Gastrocnemius medialis (tissue), 4 donors: ENCODE measurements at regions not wholly inside any gene's neighbourhood (a gene's known extent, or its start where the extent isn't known, plus 50 kb on each side); places are given as distances from the start of the nearest gene placed in this dataset.

Experiments used
- ATAC-seq, 2 donors: fragments of 150-250 bp; one replicate each; pipeline ENCODE4 v1.9.1; 2016
- DNase-seq, 2 donors: peaks; one replicate each; pipeline ENCODE4 v3.0.0-alpha.2; 2019
- H3K27ac ChIP-seq, 4 donors: fragments of 200-600 bp; sonication (generic); 1 replicate in 1 of 4; 2 replicates in 3 of 4; pipeline ENCODE4 v1.5.1; 2016 to 2018; ENCODE audit warnings: mild to moderate bottlenecking in 2 of 4, moderate library complexity in 1 of 4
- H3K27me3 ChIP-seq, 3 donors: fragments of 200-600 bp; sonication (generic) in 2 of 3; 1 replicate in 1 of 3; 2 replicates in 2 of 3; pipeline versions ENCODE4 v1.5.1 to v1.6.0; 2016 to 2019; ENCODE audit warnings: mild to moderate bottlenecking in 1 of 3, moderate library complexity in 1 of 3
- H3K36me3 ChIP-seq, 2 donors: fragments of 200-600 bp; sonication (generic) in 1 of 2; one replicate each; pipeline ENCODE4 v1.5.1; 2017 to 2018
- H3K4me1 ChIP-seq, 2 donors: fragments of 200-600 bp; sonication (generic) in 1 of 2; one replicate each; pipeline ENCODE4 v1.5.1; 2016 to 2017; ENCODE audit warnings: mild to moderate bottlenecking in 2 of 2
- H3K4me3 ChIP-seq, 4 donors: fragments of 200-600 bp; sonication (generic) in 3 of 4; 1 replicate in 1 of 4; 2 replicates in 3 of 4; pipeline ENCODE4 v1.5.1; 2016 to 2019; ENCODE audit warnings: mild to moderate bottlenecking in 2 of 4
- H3K9me3 ChIP-seq, 3 donors: fragments of 200-600 bp; sonication (generic) in 2 of 3; 1 replicate in 1 of 3; 2 replicates in 2 of 3; pipeline ENCODE4 v1.5.1; 2016 to 2019
- POLR2A ChIP-seq, 2 donors: fragments of 450-650 bp; IDR thresholded peaks; one replicate each; pipeline ENCODE4 v1.6.1; 2017; ENCODE audit warnings: antibody characterized with exemption in 2 of 2, mild to moderate bottlenecking in 2 of 2, moderate library complexity in 2 of 2
- in situ Hi-C, 4 donors: fragments of 200-750 bp; cut with MboI; loops; one replicate each; pipeline versions ENCODE4 v1.15.0 to v1.8.0; 2017; ENCODE audit warnings: low sequenced_read_pairs in 4 of 4
- intact Hi-C: fragments of 100-400 bp; cut with DNase I; formaldehyde crosslinking; loops from one replicate; pipeline ENCODE4 v1.15.1; 2023; ENCODE audit warnings: low total_unique reads
- TF ChIP-seq, protein P1 (sequence below), 5 experiments: fragments of 450-650 bp in 3 of 5; fragments of 200-600 bp in 2 of 5; sonication (generic) in 2 of 5; IDR thresholded peaks in 4 of 5; conservative IDR thresholded peaks in 1 of 5; 1 replicate in 4 of 5; 2 replicates in 1 of 5; pipeline ENCODE4 v1.5.1; 2016 to 2019; ENCODE audit warnings: antibody characterized with exemption in 5 of 5, mild to moderate bottlenecking in 3 of 5, moderate library complexity in 3 of 5

DNA sequence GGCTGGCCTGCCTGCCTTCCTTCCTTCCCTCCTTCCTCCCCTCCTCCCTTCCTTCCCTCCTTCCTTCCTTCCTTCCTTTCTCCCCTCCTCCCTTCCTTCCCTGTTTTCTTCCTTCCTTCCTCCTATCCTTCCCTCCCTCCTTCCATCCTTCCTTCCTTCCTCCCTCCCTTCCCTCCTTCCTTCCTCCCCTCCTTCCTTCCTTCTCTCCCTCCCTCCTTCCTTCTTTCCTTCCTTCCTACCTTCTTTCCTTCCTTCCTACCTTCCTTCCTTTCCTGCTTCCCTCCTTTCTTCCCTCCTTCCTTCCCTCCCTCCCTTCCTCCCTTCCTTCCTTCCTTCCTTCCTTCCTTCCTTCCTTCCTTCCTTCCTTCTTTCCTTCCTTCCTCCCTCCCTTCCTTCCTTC lies 70.1 kb upstream of the PTGFR start:
- Histone ChIP-seq H3K4me3 (no peak overlapping the region), H3K27ac (no peak overlapping the region), H3K36me3 (no peaks in the 10 kb centered on the region), H3K27me3 (no peaks in the 10 kb centered on the region), H3K4me1 (no peaks in the 10 kb centered on the region), H3K9me3 (no peaks in the 10 kb centered on the region)
- TF ChIP-seq, protein P1, sequence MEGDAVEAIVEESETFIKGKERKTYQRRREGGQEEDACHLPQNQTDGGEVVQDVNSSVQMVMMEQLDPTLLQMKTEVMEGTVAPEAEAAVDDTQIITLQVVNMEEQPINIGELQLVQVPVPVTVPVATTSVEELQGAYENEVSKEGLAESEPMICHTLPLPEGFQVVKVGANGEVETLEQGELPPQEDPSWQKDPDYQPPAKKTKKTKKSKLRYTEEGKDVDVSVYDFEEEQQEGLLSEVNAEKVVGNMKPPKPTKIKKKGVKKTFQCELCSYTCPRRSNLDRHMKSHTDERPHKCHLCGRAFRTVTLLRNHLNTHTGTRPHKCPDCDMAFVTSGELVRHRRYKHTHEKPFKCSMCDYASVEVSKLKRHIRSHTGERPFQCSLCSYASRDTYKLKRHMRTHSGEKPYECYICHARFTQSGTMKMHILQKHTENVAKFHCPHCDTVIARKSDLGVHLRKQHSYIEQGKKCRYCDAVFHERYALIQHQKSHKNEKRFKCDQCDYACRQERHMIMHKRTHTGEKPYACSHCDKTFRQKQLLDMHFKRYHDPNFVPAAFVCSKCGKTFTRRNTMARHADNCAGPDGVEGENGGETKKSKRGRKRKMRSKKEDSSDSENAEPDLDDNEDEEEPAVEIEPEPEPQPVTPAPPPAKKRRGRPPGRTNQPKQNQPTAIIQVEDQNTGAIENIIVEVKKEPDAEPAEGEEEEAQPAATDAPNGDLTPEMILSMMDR (IDR thresholded peaks at IDR 0.05 in 4 of 5, conservative IDR thresholded peaks at IDR 0.05 in 1 of 5) = no peak
- no peak for TF ChIP-seq POLR2A (IDR thresholded peaks at IDR 0.05)
- in situ Hi-C loops = no loop called here
- DNase-seq (no peak), ATAC-seq (no peak)
- intact Hi-C loops = no loop called here

DNA sequence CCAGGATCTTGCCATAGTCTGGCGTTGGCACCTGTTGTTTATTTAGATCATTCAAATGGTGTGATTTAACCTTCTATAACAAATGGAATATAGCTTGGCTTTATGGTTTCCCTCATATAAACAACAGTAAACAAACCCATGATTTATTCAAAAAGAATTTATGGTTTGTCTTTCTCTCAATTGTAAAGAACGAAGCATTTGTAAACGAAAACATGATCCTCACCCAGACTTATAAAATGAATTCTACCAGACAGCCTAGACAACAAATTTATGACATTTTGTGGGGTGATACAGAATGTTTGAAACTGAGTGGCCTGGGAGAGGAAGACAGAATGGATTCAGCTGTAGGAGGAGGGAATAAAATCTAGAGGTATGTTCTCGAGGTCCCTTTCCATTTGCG lies 66.1 kb upstream of the PTGFR start:
- no peak for ATAC-seq
- no peak for DNase-seq
- Histone ChIP-seq H3K27ac (no peak overlapping the region), H3K36me3 (no peaks in the 10 kb centered on the region), H3K4me3 (no peak overlapping the region), H3K9me3 (no peaks in the 10 kb centered on the region), H3K27me3 (no peaks in the 10 kb centered on the region), H3K4me1 (no peaks in the 10 kb centered on the region)
- no peak for TF ChIP-seq POLR2A (IDR thresholded peaks at IDR 0.05)
- TF ChIP-seq, protein P1 (IDR thresholded peaks at IDR 0.05 in 4 of 5, conservative IDR thresholded peaks at IDR 0.05 in 1 of 5) = no peak
- intact Hi-C loops = no loop called here
- in situ Hi-C loops = no loop called here

DNA sequence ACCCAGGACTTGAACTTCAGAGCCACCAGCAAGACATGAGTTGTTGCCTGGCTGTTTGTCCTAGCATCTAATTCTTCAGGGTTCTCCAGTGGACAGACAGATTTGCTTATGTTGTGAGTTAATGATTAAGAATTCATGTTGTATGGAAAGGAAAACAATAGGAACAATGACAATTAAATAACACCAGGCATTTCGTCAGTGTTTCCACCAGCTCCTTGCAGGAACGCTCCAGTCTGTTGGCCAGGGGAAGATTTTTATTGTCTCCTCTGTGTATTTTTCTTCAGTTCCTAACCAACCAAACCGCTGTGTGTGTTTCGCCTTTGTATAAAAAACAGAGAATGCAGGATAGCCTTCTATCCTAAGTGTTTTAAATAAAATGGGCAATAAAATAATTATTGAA lies 64.4 kb upstream of the PTGFR start:
- no peak for DNase-seq
- no peaks in the 10 kb centered on the region for H3K9me3 ChIP-seq
- no peaks in the 10 kb centered on the region for H3K36me3 ChIP-seq
- H3K27ac ChIP-seq = no peak overlapping the region
- no peaks in the 10 kb centered on the region for H3K27me3 ChIP-seq
- TF ChIP-seq, protein P1 (IDR thresholded peaks at IDR 0.05 in 4 of 5, conservative IDR thresholded peaks at IDR 0.05 in 1 of 5) = no peak
- TF ChIP-seq POLR2A (IDR thresholded peaks at IDR 0.05) = no peak
- H3K4me1 ChIP-seq = no peaks in the 10 kb centered on the region
- intact Hi-C loops = no loop called here
- no peak for ATAC-seq
- in situ Hi-C loops = no loop called here
- no peak overlapping the region for H3K4me3 ChIP-seq

DNA sequence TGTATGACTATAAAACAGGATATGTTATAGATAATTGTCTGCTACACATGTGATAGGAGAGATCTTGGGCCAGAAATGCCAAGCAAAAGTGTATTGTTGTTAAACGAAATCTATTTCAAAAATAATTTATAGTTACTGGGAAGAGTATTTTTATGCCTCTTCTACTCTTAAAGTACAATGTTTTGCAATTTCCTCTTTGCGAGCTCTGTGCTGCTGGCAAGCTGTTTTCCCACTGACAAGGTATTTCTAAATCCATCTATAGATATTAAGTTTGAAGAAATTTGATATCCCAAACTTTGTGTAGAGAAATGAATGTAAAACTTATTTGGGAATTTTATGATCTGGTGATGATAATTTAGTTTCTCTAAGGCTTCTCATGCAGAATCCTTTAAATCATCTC lies 63.3 kb upstream of the PTGFR start:
- intact Hi-C loops = no loop called here

DNA sequence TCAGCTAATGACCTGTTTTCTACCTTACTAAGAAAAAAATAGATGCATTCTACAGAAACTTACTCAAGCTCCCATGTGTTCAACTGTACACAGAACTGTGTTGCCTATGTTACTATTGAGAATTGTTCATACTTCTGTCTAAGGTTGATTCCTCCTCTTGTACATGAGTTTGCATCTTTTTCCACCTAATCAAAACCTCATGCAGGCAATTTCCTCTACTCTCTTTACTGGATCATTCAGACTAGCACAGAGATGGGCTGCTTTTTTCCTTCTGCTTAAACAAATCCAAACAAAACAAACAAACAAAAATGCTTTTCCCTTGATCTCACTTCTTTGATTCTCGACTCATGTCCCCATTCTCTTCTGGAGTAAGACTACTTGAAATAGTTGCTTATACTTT lies 58.8 kb upstream of the PTGFR start:
- ATAC-seq = no peak

More for the DNA sequence above, 63.3 kb upstream of the PTGFR start:
- H3K4me1 ChIP-seq = no peaks in the 10 kb centered on the region
- H3K4me3 ChIP-seq = no peak overlapping the region
- H3K27ac ChIP-seq = no peak overlapping the region
- H3K36me3 ChIP-seq = no peaks in the 10 kb centered on the region
- DNase-seq = no peak
- TF ChIP-seq, protein P1 (IDR thresholded peaks at IDR 0.05 in 4 of 5, conservative IDR thresholded peaks at IDR 0.05 in 1 of 5) = no peak
- TF ChIP-seq POLR2A (IDR thresholded peaks at IDR 0.05) = no peak
- H3K27me3 ChIP-seq = no peaks in the 10 kb centered on the region
- in situ Hi-C loops = no loop called here
- H3K9me3 ChIP-seq = no peaks in the 10 kb centered on the region
- no peak for ATAC-seq

More for the DNA sequence above, 58.8 kb upstream of the PTGFR start:
- H3K4me3 ChIP-seq = no peak overlapping the region
- no peaks in the 10 kb centered on the region for H3K27me3 ChIP-seq
- no peak overlapping the region for H3K27ac ChIP-seq
- intact Hi-C loops = no loop called here
- in situ Hi-C loops = no loop called here
- TF ChIP-seq POLR2A (IDR thresholded peaks at IDR 0.05) = no peak
- TF ChIP-seq, protein P1 (IDR thresholded peaks at IDR 0.05 in 4 of 5, conservative IDR thresholded peaks at IDR 0.05 in 1 of 5) = no peak
- H3K9me3 ChIP-seq = no peaks in the 10 kb centered on the region
- no peak for DNase-seq
- no peaks in the 10 kb centered on the region for H3K36me3 ChIP-seq
- H3K4me1 ChIP-seq = no peaks in the 10 kb centered on the region
